ENCODE measurements at regions not wholly inside any gene's neighbourhood (a gene's known extent, or its start where the extent isn't known, plus 50 kb on each side); places are given as distances from the start of the nearest gene placed in this dataset.

DNA sequence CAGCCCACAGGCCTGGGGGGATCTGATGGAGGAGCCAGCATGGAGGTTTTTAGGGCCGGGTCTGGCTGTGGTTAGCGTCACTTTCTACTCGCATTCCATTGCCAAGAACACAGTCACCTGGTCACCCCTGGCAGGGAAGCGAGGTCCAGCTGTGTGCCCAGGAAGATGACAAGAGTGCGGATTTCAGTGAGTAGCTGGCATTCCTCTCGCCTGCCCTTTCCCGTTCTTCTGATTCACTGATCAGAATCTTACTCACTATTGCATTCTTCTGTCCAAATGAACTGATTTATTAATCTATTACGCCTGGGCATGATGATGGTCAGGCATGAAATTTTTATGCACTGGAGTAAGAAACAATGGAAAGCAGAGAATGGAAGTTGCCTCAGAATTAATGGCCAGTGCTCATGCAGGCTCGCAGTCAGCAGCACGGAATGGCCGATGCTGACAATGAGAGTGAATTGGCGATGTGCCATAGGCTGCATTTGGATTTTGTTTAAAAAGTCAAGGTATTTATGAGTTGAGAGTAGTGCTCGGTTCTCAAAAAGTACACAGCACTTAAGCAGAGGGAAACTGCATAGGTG, 76.4 kb upstream of the MGAT5 start:
- TF ChIP-seq, protein P1, sequence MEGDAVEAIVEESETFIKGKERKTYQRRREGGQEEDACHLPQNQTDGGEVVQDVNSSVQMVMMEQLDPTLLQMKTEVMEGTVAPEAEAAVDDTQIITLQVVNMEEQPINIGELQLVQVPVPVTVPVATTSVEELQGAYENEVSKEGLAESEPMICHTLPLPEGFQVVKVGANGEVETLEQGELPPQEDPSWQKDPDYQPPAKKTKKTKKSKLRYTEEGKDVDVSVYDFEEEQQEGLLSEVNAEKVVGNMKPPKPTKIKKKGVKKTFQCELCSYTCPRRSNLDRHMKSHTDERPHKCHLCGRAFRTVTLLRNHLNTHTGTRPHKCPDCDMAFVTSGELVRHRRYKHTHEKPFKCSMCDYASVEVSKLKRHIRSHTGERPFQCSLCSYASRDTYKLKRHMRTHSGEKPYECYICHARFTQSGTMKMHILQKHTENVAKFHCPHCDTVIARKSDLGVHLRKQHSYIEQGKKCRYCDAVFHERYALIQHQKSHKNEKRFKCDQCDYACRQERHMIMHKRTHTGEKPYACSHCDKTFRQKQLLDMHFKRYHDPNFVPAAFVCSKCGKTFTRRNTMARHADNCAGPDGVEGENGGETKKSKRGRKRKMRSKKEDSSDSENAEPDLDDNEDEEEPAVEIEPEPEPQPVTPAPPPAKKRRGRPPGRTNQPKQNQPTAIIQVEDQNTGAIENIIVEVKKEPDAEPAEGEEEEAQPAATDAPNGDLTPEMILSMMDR (IDR thresholded peaks at IDR 0.05; ENCODE audit: low read depth, low read length, poor library complexity, severe bottlenecking), result no peak
- no peak for TF ChIP-seq EZH2phosphoT487 (IDR thresholded peaks at IDR 0.05; ENCODE audit: borderline replicate concordance, low read length)

All from DOHH2 (cell line).